ENCODE measurements at regions not wholly inside any gene's neighbourhood (a gene's known extent, or its start where the extent isn't known, plus 50 kb on each side); places are given as distances from the start of the nearest gene placed in this dataset.

DNA sequence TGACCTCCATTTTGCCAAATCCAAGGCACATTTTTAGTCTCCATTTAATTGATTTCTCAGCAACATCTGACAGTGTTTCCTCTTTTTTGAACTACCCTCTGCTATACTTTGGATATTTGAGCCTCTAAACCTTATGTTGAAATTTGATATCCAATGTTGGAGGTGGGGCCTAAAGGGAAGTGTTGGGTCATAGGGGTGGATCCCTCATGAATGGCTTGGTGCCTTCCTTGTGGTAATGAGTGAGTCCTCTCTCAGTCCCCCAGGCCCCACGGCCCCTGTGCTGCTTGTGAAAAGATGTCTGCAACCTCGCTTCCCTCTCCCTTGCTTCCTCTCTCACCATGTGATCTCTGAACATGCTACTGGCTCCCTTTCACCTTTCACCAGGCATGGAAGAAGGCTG is 96.8 kb upstream of the DGKB start:
- ChIA-PET CTCF (interaction anchor here (2.2 kb wide), 1 partner anchor 17 kb away, joined by 6 read pairs; no protein-coding TSS in a partner anchor), POLR2A (no interaction called here)
- ATAC-seq: no peak
- no peak for DNase-seq
- no peaks in the 10 kb centered on the region for H3K27me3 Mint-ChIP-seq
- peaks cover 2% of the 10 kb centered on the region for H3K9me3 Mint-ChIP-seq
- no peak overlapping the region for H3K27ac Mint-ChIP-seq
- TF ChIP-seq, protein P1, sequence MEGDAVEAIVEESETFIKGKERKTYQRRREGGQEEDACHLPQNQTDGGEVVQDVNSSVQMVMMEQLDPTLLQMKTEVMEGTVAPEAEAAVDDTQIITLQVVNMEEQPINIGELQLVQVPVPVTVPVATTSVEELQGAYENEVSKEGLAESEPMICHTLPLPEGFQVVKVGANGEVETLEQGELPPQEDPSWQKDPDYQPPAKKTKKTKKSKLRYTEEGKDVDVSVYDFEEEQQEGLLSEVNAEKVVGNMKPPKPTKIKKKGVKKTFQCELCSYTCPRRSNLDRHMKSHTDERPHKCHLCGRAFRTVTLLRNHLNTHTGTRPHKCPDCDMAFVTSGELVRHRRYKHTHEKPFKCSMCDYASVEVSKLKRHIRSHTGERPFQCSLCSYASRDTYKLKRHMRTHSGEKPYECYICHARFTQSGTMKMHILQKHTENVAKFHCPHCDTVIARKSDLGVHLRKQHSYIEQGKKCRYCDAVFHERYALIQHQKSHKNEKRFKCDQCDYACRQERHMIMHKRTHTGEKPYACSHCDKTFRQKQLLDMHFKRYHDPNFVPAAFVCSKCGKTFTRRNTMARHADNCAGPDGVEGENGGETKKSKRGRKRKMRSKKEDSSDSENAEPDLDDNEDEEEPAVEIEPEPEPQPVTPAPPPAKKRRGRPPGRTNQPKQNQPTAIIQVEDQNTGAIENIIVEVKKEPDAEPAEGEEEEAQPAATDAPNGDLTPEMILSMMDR (IDR thresholded peaks at IDR 0.05): no peak
- no peaks in the 10 kb centered on the region for H3K4me1 Mint-ChIP-seq (ENCODE audit: low read depth)
- H3K36me3 Mint-ChIP-seq (ENCODE audit: low read depth): no peaks in the 10 kb centered on the region
- intact Hi-C loops (cut with micrococcal nuclease): loop anchor here (10.0 kb wide), 1 partner anchor 65 kb away; no protein-coding TSS in a partner anchor
- no peak overlapping the region for H3K4me3 Mint-ChIP-seq

- ATAC-seq (no peak), DNase-seq (no peak)
- H3K27ac Mint-ChIP-seq: no peak overlapping the region
- no peaks in the 10 kb centered on the region for H3K4me1 Mint-ChIP-seq (ENCODE audit: low read depth)
- ChIA-PET POLR2A (no interaction called here), CTCF (no interaction called here)
- no peak overlapping the region for H3K4me3 Mint-ChIP-seq
- H3K27me3 Mint-ChIP-seq: no peaks in the 10 kb centered on the region
- H3K9me3 Mint-ChIP-seq: peaks cover 2% of the 10 kb centered on the region
- H3K36me3 Mint-ChIP-seq (ENCODE audit: low read depth): no peaks in the 10 kb centered on the region
- TF ChIP-seq, protein P1 (IDR thresholded peaks at IDR 0.05): no peak
- intact Hi-C loops (cut with micrococcal nuclease): loop anchor here (10.0 kb wide), 1 partner anchor 61 kb away; no protein-coding TSS in a partner anchor
Observed at GRCh38 chr7:14995774-14996173, 93.2 kb upstream of the DGKB start.

- H3K4me1 Mint-ChIP-seq (ENCODE audit: low read depth): no peaks in the 10 kb centered on the region
- CTCF ChIA-PET: no interaction called here
- no peaks in the 10 kb centered on the region for H3K9me3 Mint-ChIP-seq
- TF ChIP-seq, protein P1 (IDR thresholded peaks at IDR 0.05): no peak
- no peak for DNase-seq
- H3K36me3 Mint-ChIP-seq (ENCODE audit: low read depth): no peaks in the 10 kb centered on the region
- H3K27ac Mint-ChIP-seq: no peak overlapping the region
- intact Hi-C loops (cut with micrococcal nuclease): no loop called here
- ATAC-seq: no peak
- H3K27me3 Mint-ChIP-seq: no peaks in the 10 kb centered on the region
- POLR2A ChIA-PET: no interaction called here
- no peak overlapping the region for H3K4me3 Mint-ChIP-seq
Observed at GRCh38 chr7:14988941-14989340, 86.4 kb upstream of the DGKB start.

- TF ChIP-seq, protein P1 (IDR thresholded peaks at IDR 0.05): no peak
- ATAC-seq: no peak
- no peaks in the 10 kb centered on the region for H3K27me3 Mint-ChIP-seq
- no peak overlapping the region for H3K4me3 Mint-ChIP-seq
- POLR2A ChIA-PET: no interaction called here
- no peak overlapping the region for H3K27ac Mint-ChIP-seq
- H3K36me3 Mint-ChIP-seq (ENCODE audit: low read depth): no peaks in the 10 kb centered on the region
- DNase-seq: no peak
- no peaks in the 10 kb centered on the region for H3K4me1 Mint-ChIP-seq (ENCODE audit: low read depth)
- intact Hi-C loops (cut with micrococcal nuclease): no loop called here
- peaks cover 2% of the 10 kb centered on the region for H3K9me3 Mint-ChIP-seq
- CTCF ChIA-PET: no interaction called here
Observed at GRCh38 chr7:14978687-14979086, 76.1 kb upstream of the DGKB start.

- Mint-ChIP-seq H3K9me3 (no peaks in the 10 kb centered on the region), H3K36me3 (ENCODE audit: low read depth) (no peaks in the 10 kb centered on the region), H3K4me1 (ENCODE audit: low read depth) (no peaks in the 10 kb centered on the region), H3K27ac (no peak overlapping the region), H3K27me3 (no peaks in the 10 kb centered on the region), H3K4me3 (no peak overlapping the region)
- ChIA-PET POLR2A (no interaction called here), CTCF (no interaction called here)
- intact Hi-C loops (cut with micrococcal nuclease): no loop called here
- TF ChIP-seq, protein P1 (IDR thresholded peaks at IDR 0.05): no peak
- DNase-seq (no peak), ATAC-seq (no peak)
Observed at GRCh38 chr7:14974688-14975087, 72.1 kb upstream of the DGKB start.

All from activated CD8-positive, alpha-beta T cell treated with anti-CD3 and anti-CD28 coated beads for 36 hours (primary cell).